K562 (cell line): ENCODE measurements at regions not wholly inside any gene's neighbourhood (a gene's known extent, or its start where the extent isn't known, plus 50 kb on each side); places are given as distances from the start of the nearest gene placed in this dataset.

Experiments
- ATAC-seq: fragments of 200-7000 bp; cut with Tn5 transposase; 3 replicates; pipeline ENCODE4 v1.9.1; 2020; ENCODE audit warnings: moderate library complexity
- BruUV-seq: library from RNA; stranded (reverse); fragments of 400-500 nt; replicated peaks from 2 replicates; lab custom pipeline; 2021; lab: Mats Ljungman, UMichigan
- CTCF ChIA-PET: fragments of 300-600 bp; formaldehyde crosslinking; extraction: SDS; loops from one replicate; lab custom pipeline; 2021; ENCODE audit warnings: low intra/inter-chr PET ratio; lab: Yijun Ruan, JAX
- POLR2A ChIA-PET: fragments of 300-600, 350-650 bp; sonication (Branson Sonifier 250); formaldehyde crosslinking; extraction: SDS; loops from one replicate; lab custom pipeline; 2021; ENCODE audit warnings: antibody characterized with exemption, inconsistent platforms; lab: Yijun Ruan, JAX
- DNase-seq, 4 experiments: peaks; one replicate each; pipeline versions ENCODE4 v3.0.0 to v3.0.0-alpha.2; 2011 to 2018; ENCODE audit warnings: low spot score in 3 of 4, mixed read lengths in 3 of 4; ENCODE audit errors: extremely low read depth in 1 of 4
- FAIRE-seq: peaks from 2 replicates; lab custom pipeline; 2011; peaks lifted over from hg19 to GRCh38; lab: Jason Lieb, UNC
- H2AFZ ChIP-seq: 2 replicates; pipeline ENCODE4 v1.6.0; 2011; ENCODE audit warnings: low read depth, low read length, control low read depth, inconsistent platforms
- H3K27ac ChIP-seq: fragments of 200-600 bp; 3 replicates; pipeline ENCODE4 v1.8.0; 2011; ENCODE audit warnings: low read depth, mild to moderate bottlenecking, control low read depth, inconsistent platforms, low read length, moderate library complexity, mixed read lengths; ENCODE audit errors: extremely low read depth
- H3K27me3 ChIP-seq, 2 experiments: fragments of 300-600 bp in 1 of 2; 2 replicates in 1 of 2; 3 replicates in 1 of 2; pipeline versions ENCODE4 v1.6.0 to v1.8.0; 2011; ENCODE audit warnings: inconsistent platforms in 2 of 2, low read length in 2 of 2, mild to moderate bottlenecking in 1 of 2, mixed read lengths in 1 of 2, moderate library complexity in 1 of 2; ENCODE audit not compliant: control insufficient read depth in 2 of 2, insufficient read depth in 2 of 2
- H3K36me3 ChIP-seq: fragments of 300-600 bp; 3 replicates; pipeline ENCODE4 v1.8.0; 2011; ENCODE audit warnings: mild to moderate bottlenecking, low read length, inconsistent platforms; ENCODE audit not compliant: control insufficient read depth, insufficient read depth
- H3K4me1 ChIP-seq, 2 experiments: fragments of 200-600 bp in 1 of 2; replicated peaks in 1 of 2; 2 replicates in 1 of 2; 3 replicates in 1 of 2; pipeline versions ENCODE4 v1.5.1 to v1.8.0; 2011; ENCODE audit warnings: inconsistent platforms in 2 of 2, low read length in 2 of 2, mild to moderate bottlenecking in 1 of 2, mixed read lengths in 1 of 2, moderate library complexity in 1 of 2; ENCODE audit not compliant: control insufficient read depth in 2 of 2, insufficient read depth in 2 of 2
- H3K4me2 ChIP-seq: 2 replicates; pipeline ENCODE4 v1.6.1; 2011; ENCODE audit warnings: low read length, control low read depth, inconsistent platforms, mixed read lengths; ENCODE audit not compliant: insufficient read depth
- H3K4me3 ChIP-seq: fragments of 200-600 bp; sonication (generic), shearing (Covaris generic); 2 replicates; pipeline ENCODE4 v1.5.1; 2016; ENCODE audit warnings: control low read depth, inconsistent platforms
- H3K79me2 ChIP-seq: fragments of 200-600 bp; 3 replicates; pipeline ENCODE4 v1.8.0; 2011; ENCODE audit warnings: low read length, inconsistent platforms; ENCODE audit not compliant: control insufficient read depth, insufficient read depth
- H3K9ac ChIP-seq, 2 experiments: 2 replicates each; pipeline versions ENCODE4 v1.6.0 to v1.6.1; 2011; ENCODE audit warnings: low read depth in 2 of 2, low read length in 2 of 2, control low read depth in 1 of 2, inconsistent platforms in 1 of 2, mild to moderate bottlenecking in 1 of 2, mixed read lengths in 1 of 2; ENCODE audit not compliant: insufficient read depth in 1 of 2
- H3K9me1 ChIP-seq: one replicate; pipeline ENCODE4 v1.6.0; 2011; ENCODE audit warnings: inconsistent platforms, mild to moderate bottlenecking, low read length, moderate library complexity; ENCODE audit not compliant: control insufficient read depth, insufficient read depth
- H3K9me3 ChIP-seq: replicated peaks from 2 replicates; pipeline ENCODE4 v1.5.1; 2011; ENCODE audit warnings: low read depth, low read length, inconsistent platforms; ENCODE audit not compliant: control insufficient read depth, insufficient read depth
- H4K20me1 ChIP-seq: replicated peaks from 2 replicates; pipeline ENCODE4 v1.6.1; 2011; ENCODE audit warnings: low read length, inconsistent platforms, mixed read lengths; ENCODE audit not compliant: control insufficient read depth, insufficient read depth
- ATF4 ChIP-seq: fragments of 450-650 bp; formaldehyde crosslinking; IDR thresholded peaks from 2 replicates; pipeline ENCODE4 v1.4.0; 2022; ENCODE audit warnings: mild to moderate bottlenecking, moderate library complexity
- BACH1 ChIP-seq: fragments of 200-800 bp; sonication (Bioruptor generic); IDR thresholded peaks from 2 replicates; pipeline ENCODE4 v1.6.1; 2016; ENCODE audit warnings: missing genetic modification characterization, missing compliant biosample characterization
- FOXK2 ChIP-seq, 2 experiments: fragments of 450-650 bp; IDR thresholded peaks in 1 of 2; conservative IDR thresholded peaks in 1 of 2; 2 replicates each; pipeline ENCODE4 v1.6.1; 2016; ENCODE audit warnings: low read depth in 2 of 2, mild to moderate bottlenecking in 1 of 2
- GMEB1 ChIP-seq: fragments of 250-450 bp; sonication (Bioruptor Pico); IDR thresholded peaks from 2 replicates; pipeline ENCODE4 v1.4.0; 2020; ENCODE audit warnings: mild to moderate bottlenecking
- L3MBTL2 ChIP-seq: fragments of 450-650 bp; IDR thresholded peaks from 2 replicates; pipeline ENCODE4 v1.6.1; 2016; ENCODE audit warnings: mild to moderate bottlenecking, moderate library complexity
- MTA1 ChIP-seq: fragments of 450-650 bp; IDR thresholded peaks from 2 replicates; pipeline ENCODE4 v1.6.1; 2017; ENCODE audit warnings: borderline replicate concordance
- NFE2L1 ChIP-seq: fragments of 450-650 bp; IDR thresholded peaks from 2 replicates; pipeline ENCODE4 v1.6.1; 2016; ENCODE audit warnings: missing genetic modification characterization, low read depth, mild to moderate bottlenecking, missing compliant biosample characterization, moderate library complexity, borderline replicate concordance
- SAFB2 ChIP-seq: fragments of 200-400 bp; formaldehyde crosslinking; IDR thresholded peaks from 2 replicates; pipeline ENCODE4 v1.6.1; 2018; ENCODE audit warnings: borderline replicate concordance, low read length, low read depth, moderate library complexity; ENCODE audit not compliant: severe bottlenecking
- TAF9B ChIP-seq: fragments of 450-650 bp; IDR thresholded peaks from 2 replicates; pipeline ENCODE4 v1.6.1; 2018; ENCODE audit warnings: mild to moderate bottlenecking; ENCODE audit not compliant: partially characterized antibody
- XRCC3 ChIP-seq: fragments of 450-650 bp; IDR thresholded peaks from 2 replicates; pipeline ENCODE4 v1.6.1; 2017; ENCODE audit warnings: mild to moderate bottlenecking, moderate library complexity
- in situ Hi-C: fragments of 300-500 bp; cut with MboI; formaldehyde crosslinking; loops from 4 replicates; pipeline ENCODE4 v1.15.0; 2018; ENCODE audit warnings: inconsistent platforms, mixed read lengths
- intact Hi-C: fragments of 100-400 bp; cut with micrococcal nuclease; formaldehyde crosslinking; loops from 2 replicates; pipeline ENCODE4 v1.14.2; 2022
- TF ChIP-seq, protein P1 (sequence below): fragments of 450-650 bp; IDR thresholded peaks from 2 replicates; pipeline ENCODE4 v1.6.1; 2016; ENCODE audit warnings: low read depth, mild to moderate bottlenecking, moderate library complexity
- TF ChIP-seq, protein P2 (sequence below): fragments of 450-650 bp; formaldehyde crosslinking; IDR thresholded peaks from 2 replicates; pipeline ENCODE4 v1.4.0; 2020; ENCODE audit warnings: mild to moderate bottlenecking

- no peak overlapping the region for H3K27ac ChIP-seq
- intact Hi-C loops (no loop called here), in situ Hi-C loops (no loop called here)
- FAIRE-seq, result no peak
- no peak overlapping the region for H3K4me3 ChIP-seq
- H3K9ac ChIP-seq, result no peak overlapping the region
- no peaks in the 10 kb centered on the region for H4K20me1 ChIP-seq
- H3K79me2 ChIP-seq, result no peaks in the 10 kb centered on the region
- H3K27me3 ChIP-seq, result no peaks in the 10 kb centered on the region
- TF ChIP-seq BACH1 (tag), result no peak
- TF ChIP-seq L3MBTL2, result no peak
- TF ChIP-seq GMEB1 (CRISPR knock-in tag), result no peak
- no peaks in the 10 kb centered on the region for H3K9me3 ChIP-seq
- H3K4me2 ChIP-seq, result no peak overlapping the region
- POLR2A ChIA-PET, result no interaction called here
- H3K4me1 ChIP-seq, result no peaks in the 10 kb centered on the region
- H2AFZ ChIP-seq, result no peak overlapping the region
- no peak for DNase-seq
- no peaks in the 10 kb centered on the region for H3K36me3 ChIP-seq
- BruUV-seq, result no TSS peak
- H3K9me1 ChIP-seq, result no peaks in the 10 kb centered on the region
- CTCF ChIA-PET, result no interaction called here
- no peak for ATAC-seq
These were observed 161.0 kb upstream of the SLC28A3 start for GRCh38 chr9:84501587-84501986.

GRCh38 chr9:84502066-84502465, 161.5 kb upstream of the SLC28A3 start:
- in situ Hi-C loops, result no loop called here
- no peak for FAIRE-seq
- BruUV-seq, result no TSS peak
- TF ChIP-seq, protein P1, sequence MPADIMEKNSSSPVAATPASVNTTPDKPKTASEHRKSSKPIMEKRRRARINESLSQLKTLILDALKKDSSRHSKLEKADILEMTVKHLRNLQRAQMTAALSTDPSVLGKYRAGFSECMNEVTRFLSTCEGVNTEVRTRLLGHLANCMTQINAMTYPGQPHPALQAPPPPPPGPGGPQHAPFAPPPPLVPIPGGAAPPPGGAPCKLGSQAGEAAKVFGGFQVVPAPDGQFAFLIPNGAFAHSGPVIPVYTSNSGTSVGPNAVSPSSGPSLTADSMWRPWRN, result no peak
- TF ChIP-seq MTA1 (no peak), TAF9B (no peak), NFE2L1 (tag) (no peak), FOXK2 (conservative IDR thresholded peaks at IDR 0.05 in 1 of 2, IDR thresholded peaks at IDR 0.05 in 1 of 2; ENCODE audit: low read depth in 2 of 2) (no peak), XRCC3 (no peak), ATF4 (CRISPR knock-in tag) (no peak), SAFB2 (no peak)
- TF ChIP-seq, protein P2, sequence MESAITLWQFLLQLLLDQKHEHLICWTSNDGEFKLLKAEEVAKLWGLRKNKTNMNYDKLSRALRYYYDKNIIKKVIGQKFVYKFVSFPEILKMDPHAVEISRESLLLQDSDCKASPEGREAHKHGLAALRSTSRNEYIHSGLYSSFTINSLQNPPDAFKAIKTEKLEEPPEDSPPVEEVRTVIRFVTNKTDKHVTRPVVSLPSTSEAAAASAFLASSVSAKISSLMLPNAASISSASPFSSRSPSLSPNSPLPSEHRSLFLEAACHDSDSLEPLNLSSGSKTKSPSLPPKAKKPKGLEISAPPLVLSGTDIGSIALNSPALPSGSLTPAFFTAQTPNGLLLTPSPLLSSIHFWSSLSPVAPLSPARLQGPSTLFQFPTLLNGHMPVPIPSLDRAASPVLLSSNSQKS (CRISPR knock-in tag), result no peak

More at GRCh38 chr9:84502066-84502465, 161.5 kb upstream of the SLC28A3 start:
- H3K27me3 ChIP-seq, result no peaks in the 10 kb centered on the region
- H3K4me1 ChIP-seq, result no peaks in the 10 kb centered on the region
- H4K20me1 ChIP-seq, result no peaks in the 10 kb centered on the region
- CTCF ChIA-PET, result no interaction called here
- ATAC-seq (no peak), DNase-seq (no peak)
- POLR2A ChIA-PET, result no interaction called here
- no peaks in the 10 kb centered on the region for H3K79me2 ChIP-seq
- intact Hi-C loops, result no loop called here
- H3K9me3 ChIP-seq, result no peaks in the 10 kb centered on the region
- no peaks in the 10 kb centered on the region for H3K9me1 ChIP-seq
- no peaks in the 10 kb centered on the region for H3K36me3 ChIP-seq
- H3K9ac ChIP-seq, result no peak overlapping the region
- no peak overlapping the region for H2AFZ ChIP-seq
- no peak overlapping the region for H3K27ac ChIP-seq
- no peak overlapping the region for H3K4me3 ChIP-seq
- H3K4me2 ChIP-seq, result no peak overlapping the region
